GM19240 (cell line): ENCODE measurements at regions not wholly inside any gene's neighbourhood (a gene's known extent, or its start where the extent isn't known, plus 50 kb on each side); places are given as distances from the start of the nearest gene placed in this dataset.

Source experiments
- DNase-seq: peaks from one replicate; pipeline ENCODE4 v3.0.0; 2011; ENCODE audit warnings: low spot score; ENCODE audit not compliant: insufficient read length

GRCh38 chr2:61722800-61723199, 131.1 kb downstream of the FAM161A start:
- no peak for DNase-seq

- no peak for DNase-seq
Measured at GRCh38 chr2:61722318-61722717, 131.5 kb downstream of the FAM161A start.

- DNase-seq, result no peak
Measured at GRCh38 chr2:61721382-61721781, 132.5 kb downstream of the FAM161A start.

DNA sequence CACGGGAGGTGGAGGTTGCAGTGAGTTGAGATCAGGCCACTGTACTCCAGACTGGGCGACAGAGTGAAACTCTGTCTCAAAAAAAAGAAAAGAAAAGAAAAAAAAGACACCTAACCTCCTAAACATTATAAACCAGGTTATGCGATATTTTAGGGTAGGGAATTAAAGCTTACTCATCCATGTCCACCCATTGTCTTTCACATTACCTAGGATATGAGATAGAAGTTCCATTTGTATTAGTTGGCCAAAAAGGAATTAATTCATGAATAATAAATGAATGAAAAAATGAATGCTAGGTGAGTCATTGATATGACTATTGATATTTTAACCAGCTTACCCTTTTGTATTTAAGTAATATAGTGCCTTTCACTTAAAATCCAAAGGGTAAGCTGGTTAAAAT, 132.9 kb downstream of the FAM161A start:
- no peak for DNase-seq

GRCh38 chr2:61718965-61719364, 134.9 kb downstream of the FAM161A start:
- DNase-seq, result no peak

- DNase-seq, result no peak
Measured at GRCh38 chr2:61715506-61715905, 138.4 kb downstream of the FAM161A start.

DNA sequence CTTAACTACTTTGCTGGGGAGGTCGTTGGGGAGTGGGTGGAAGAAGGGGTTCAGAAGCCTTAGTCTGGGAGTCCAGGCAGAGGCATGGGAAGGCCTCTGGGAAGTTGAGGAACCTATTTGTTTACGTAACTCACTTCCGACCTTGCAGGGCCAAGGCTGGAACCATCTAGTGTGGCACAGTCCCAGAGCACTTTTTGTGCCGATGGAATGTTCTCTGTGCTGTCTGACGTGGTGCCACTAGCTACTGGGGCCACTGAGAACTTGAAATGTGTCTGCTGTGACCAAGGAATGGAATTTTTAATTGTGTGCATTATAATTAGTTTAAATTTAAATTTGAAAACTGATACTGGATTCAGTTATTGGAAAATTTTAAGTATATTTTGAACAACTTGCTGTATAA, 139.7 kb downstream of the FAM161A start:
- no peak for DNase-seq

GRCh38 chr2:61713457-61713856, 140.4 kb downstream of the FAM161A start:
- no peak for DNase-seq

- no peak for DNase-seq
Measured at GRCh38 chr2:61712060-61712459, 141.8 kb downstream of the FAM161A start.

DNA sequence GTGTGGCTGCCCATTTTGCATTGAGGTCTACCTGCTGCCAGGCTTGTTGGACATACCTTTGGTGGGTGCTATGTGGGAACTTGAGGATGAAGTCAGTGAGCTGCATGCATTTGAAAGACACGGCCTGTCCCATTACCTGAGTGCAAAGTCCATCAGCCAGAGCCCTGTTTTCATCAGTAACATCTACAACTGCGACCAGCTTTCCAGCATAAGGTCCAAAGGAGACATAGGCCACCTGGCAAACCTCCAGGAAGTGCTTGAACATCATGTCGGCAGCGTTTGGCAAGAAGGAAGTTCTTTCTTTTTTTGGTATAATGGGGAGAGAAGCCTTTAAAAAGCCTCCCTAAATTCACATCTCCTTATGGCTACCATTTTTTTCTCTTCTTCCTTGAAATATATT, 143.1 kb downstream of the FAM161A start:
- DNase-seq, result no peak

DNA sequence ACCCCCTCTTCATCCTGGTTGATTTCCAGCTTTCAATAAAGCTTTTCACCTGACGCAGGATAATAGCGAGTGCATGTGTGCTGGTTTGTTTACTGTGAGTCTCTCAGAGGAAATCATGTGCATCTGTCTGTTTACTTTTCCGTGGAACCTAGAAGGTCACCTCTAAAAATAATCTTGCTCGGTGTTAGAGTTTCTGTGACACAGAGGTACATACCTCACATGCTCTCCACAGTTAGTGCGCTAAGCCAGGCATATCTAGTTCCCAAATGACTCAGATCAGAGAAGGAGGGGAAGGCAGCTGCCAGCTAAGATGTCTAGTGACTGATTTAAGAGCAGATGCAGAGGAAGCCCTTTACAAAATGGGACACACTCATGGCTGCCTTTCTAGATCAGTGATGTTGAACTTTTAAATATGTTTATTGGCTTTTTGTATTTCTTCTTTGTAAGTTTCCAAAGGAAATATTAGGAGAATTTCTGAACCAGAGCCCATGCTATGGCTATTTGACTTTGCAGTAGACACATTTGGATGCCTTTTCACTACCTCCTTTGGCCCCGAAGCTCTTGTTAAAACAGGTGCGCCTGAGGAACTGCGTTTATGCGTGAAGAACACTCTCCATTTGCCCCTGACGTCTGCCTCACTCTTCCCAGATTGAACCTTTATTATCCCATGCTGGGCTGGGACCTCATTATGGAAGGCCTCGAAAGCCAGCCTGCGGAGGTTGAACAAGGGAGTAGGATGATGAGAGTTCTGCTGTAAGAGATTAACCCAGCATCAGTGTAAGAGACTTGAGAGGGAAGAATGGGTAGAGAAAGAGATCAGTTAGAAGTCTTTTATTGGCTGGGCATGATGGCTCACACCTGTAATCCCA, 145.6 kb downstream of the FAM161A start:
- DNase-seq, result peak; percentile 39

DNA sequence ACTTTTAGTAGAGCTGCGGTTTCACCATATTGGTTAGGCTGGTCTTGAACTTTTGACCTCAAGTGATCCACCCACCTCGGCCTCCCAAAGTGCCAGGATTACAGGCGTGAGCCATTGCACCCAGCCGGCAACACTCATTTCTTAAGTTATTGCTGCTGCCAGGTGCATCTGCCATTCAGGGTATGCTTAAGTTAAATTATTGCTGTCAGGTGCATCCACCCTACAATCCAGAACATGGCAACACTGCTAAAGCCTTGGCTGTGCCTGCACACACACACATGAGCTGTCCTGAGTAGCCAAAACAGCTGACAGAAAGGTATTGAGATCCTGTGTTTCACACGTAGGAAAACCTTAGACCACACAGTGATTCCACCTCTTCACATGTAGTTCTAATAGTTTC, 148.2 kb downstream of the FAM161A start:
- DNase-seq, result no peak

- no peak for DNase-seq
Measured at GRCh38 chr2:61704364-61704763, 149.5 kb downstream of the FAM161A start.

DNA sequence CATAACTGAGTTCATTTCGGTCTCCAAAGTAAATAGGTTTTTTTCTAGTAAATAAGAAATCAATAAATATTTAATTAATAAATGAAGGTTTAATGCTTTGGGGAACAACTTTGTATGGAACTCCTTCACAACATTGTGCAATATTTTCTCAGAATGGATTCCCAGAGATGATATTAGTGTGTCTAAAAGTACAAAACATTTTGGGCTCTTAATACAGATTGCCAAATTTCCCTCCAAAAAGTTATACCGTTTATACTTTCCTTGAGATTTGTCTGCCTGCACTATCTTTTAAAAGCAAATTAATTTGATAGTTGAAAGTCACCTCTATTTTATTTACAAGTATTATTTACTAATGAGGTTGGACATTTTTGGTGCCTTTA, 151.8 kb downstream of the FAM161A start:
- no peak for DNase-seq

DNA sequence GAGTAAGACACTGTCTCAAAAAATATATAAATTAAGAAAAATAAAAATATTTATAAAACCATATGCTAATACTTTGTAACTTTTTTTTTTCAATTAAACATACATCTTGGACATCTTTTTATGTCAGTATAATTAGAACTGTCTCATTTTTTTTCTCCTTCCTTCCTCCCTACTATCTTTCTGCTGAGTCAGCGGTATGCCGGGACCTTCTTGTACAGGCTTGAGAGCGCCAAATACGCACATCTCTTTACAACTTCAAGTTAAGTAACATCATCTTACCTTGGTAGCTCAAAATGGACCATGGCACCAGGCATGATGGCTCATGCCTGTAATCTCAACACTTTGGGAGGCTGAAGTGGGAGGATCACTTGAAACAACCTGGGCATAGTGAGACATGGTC, 153.4 kb downstream of the FAM161A start:
- DNase-seq, result no peak

DNA sequence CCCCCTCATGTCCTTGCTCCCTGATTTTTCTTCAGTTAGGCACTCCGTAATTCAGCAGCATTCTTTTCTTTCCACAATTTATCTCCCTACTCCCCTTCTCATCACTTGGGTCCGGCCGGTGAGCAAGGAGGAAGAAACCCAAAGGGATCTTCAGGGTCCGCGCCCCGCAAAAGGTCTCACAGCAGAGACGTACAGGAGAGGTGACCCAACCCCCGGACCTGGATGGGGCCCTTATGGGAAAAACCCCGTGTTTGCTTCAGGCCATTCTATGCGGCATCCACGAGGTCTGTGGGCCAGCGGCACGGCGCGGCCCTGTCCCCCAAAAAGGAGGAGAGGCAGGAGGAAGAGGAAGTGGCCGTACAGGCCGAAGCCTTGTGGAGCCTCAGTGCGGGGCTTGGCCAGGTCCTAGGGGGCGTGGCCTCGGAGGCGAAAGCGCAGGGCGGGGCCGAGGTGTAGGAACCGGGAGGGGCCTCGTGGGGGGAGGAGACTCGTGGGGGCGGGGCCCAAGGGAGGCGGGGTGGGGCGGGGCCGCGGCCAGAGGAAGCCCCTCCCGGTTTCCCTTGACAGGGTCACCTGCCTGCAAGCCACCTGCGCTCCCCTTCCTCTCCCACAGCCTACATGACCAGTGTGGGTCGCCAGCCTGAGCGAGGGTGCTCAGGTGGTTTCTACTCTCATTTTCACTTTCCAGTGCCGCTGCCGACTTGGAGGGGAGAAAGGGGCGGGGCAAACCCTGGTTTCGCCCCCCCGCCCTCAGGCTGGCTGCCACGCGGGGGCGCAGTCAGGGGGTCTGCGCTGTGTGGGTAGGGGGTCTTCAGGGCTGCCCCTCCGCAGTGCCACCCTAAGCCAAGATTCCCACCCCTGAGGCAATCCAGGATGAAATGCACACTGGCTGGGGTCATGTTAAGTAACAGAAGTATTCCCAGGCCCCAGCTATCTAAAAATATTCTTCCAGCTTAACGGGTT, 156.4 kb upstream of the XPO1 start:
- DNase-seq, result peak; percentile 58

GRCh38 chr2:61693744-61694143, 155.6 kb upstream of the XPO1 start:
- DNase-seq, result no peak

GRCh38 chr2:61690078-61690596, 152.0 kb upstream of the XPO1 start:
- no peak for DNase-seq

DNA sequence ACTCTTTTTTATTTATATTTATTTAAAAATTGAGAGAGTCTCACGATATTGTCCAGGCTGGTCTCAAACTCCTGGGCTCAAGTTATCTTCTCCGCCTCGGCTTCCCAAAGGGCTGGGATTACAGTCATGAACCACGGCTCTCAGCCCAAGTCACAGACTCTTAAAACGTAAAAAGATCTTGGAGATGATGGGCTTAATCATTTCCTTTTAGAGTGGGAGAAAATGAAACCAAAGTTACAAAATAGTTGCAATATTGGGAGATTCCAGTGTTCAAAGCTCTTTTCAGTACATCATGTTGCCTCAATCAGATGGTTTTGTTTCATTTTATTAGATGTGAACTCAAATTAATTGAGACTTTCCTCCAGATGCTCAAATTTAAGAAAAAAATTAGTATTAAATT, 151.4 kb upstream of the XPO1 start:
- DNase-seq, result no peak

- no peak for DNase-seq
Measured at GRCh38 chr2:61688369-61689334, 150.5 kb upstream of the XPO1 start.

GRCh38 chr2:61679096-61679495, 140.9 kb upstream of the XPO1 start:
- DNase-seq, result no peak
